GM19397 (cell line): ENCODE measurements at regions not wholly inside any gene's neighbourhood (a gene's known extent, or its start where the extent isn't known, plus 50 kb on each side); places are given as distances from the start of the nearest gene placed in this dataset.
"Not testable (repeated sequence)": the region's sequence is repeated elsewhere in the genome, so short reads cannot be mapped to it uniquely, and the experiment has no call there.

Source experiments
- ATAC-seq: cut with Tn5 transposase; IDR thresholded peaks from one replicate; pipeline ENCODE4 v1.9.1; 2021; ENCODE audit warnings: mild to moderate bottlenecking, moderate library complexity; ENCODE audit not compliant: unreplicated experiment

GRCh38 chr9:41643571-41644279 is 454.6 kb upstream of the ZNG1F start:
- peak; percentile 100 for ATAC-seq

DNA sequence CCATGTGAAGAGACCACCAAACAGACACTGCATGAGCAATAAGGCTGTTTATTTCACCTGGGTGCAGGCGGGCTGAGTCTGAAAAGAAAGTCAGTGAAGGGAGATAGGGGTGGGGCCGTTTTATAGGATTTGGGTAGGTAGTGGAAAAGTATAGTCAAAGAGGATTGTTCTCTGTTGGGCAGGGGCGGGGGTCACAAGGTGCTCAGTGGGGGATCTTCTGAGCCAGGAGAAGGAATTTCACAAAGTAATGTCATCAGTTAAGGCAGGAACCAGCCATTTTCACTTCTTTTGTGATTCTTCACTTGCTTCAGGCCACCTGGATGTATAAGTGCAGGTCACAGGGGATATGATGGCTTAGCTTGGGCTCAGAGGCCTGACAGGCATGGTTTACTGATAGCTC is 444.6 kb upstream of the ZNG1F start:
- not testable (repeated sequence) for ATAC-seq

- ATAC-seq, result not testable (repeated sequence)
Observed at GRCh38 chr9:41623666-41624065, 434.5 kb upstream of the ZNG1F start.

DNA sequence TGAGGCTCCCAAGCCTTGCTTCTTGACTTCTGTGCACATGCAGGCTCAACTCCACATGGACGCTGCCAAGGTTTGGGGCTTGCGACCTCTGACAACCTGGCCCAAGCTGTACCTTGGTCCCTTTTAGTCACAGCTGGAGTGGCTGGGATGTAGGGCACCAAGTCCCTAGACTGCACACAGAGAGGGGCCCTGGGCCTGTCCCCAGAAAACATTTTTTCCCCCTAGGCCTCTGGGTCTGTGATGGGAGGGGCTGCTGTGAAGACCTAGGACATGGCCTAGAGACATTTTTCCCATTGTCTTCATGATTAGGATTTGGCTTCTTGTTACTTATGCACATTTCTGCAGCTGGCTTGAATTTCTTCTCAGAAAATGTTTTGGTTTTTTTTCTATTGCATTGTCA is 430.1 kb upstream of the ZNG1F start:
- not testable (repeated sequence) for ATAC-seq

GRCh38 chr9:41606961-41607547 is 417.9 kb upstream of the ZNG1F start:
- not testable (repeated sequence) for ATAC-seq

DNA sequence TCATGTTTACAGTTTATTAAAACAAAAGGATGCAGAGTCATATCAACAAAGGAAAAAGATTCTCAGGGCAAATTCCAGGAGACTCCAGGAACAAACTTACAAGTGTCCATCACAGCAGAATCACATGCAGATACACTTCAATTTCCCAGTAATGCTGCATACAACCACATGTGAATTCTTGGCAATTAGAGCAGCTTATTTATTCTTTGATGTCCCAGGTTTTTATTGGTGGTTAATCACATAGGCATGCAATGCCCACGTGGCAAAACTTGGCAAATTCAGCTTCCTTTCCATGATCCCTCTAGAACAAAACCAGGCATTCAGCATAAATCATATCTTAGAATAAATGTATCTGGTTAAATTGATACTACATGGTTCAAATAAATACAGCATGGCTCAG is 376.5 kb upstream of the ZNG1F start:
- not testable (repeated sequence) for ATAC-seq
